Fibroblast of upper back skin (primary cell): ENCODE measurements at regions not wholly inside any gene's neighbourhood (a gene's known extent, or its start where the extent isn't known, plus 50 kb on each side); places are given as distances from the start of the nearest gene placed in this dataset.
"Not testable (repeated sequence)": the region's sequence is repeated elsewhere in the genome, so short reads cannot be mapped to it uniquely, and the experiment has no call there.

ENCODE experiments used
- DNase-seq: peaks from one replicate; pipeline ENCODE4 v3.0.0-alpha.2; 2013

DNA sequence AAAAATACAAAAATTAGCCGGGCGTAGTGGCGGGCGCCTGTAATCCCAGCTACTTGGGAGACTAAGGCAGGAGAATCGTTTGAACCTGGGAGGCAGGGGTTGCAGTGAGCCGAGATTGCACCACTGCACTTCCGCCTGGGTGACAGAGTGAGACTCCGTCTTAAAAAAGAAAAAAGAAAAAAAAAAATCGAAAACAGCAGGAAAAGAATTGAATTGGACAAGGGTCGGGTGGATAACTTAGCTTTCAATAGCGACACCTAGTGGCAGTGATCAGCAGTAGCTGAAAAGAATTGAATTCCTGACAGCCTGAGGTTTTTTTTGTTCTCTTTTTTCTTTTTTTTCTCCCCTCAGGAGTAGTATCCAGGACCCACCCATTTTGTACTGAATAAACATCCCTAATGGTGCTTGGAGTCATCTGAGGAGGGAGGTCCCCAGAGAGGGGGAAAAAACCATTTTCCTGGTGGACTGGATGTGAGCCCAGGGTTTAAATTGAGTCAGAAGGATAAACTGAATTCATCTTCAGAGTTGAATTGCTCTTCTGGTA lies 55.1 kb downstream of the CYCS start:
- DNase-seq, result peak; percentile 86

DNA sequence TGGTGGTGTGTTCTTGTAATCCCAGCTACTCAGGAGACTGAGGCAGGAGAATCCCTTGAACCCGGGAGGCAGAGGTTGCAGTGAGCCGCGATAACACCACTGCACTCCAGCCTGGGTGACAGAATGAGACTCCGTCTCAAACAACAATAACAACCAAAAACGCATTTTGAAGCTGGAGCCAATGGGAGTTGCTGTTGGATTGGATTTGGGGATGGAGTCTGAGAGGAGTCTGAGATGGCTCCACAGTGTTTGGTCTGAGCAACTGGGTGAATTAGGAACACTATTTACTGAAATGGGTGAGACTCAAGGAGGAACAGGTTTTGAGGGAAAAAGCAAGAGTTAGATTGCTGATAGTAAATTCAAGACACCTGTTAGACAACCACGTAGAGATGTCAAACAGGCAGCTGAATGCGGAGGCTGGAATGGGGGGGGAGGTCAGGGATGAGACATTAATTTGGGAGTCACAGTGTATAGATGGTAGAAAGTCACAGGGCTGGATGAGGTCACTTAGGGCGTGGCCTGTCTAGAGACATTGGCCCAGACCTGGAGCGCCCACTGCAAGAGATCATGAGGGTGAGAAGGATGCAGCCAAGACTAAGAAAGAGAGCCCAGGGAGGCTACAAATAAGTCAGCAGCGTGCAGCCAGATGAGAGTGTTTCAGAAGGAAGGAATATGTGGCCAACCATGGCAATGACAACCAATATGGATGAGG lies 56.4 kb downstream of the CYCS start:
- peak; percentile 9 for DNase-seq

DNA sequence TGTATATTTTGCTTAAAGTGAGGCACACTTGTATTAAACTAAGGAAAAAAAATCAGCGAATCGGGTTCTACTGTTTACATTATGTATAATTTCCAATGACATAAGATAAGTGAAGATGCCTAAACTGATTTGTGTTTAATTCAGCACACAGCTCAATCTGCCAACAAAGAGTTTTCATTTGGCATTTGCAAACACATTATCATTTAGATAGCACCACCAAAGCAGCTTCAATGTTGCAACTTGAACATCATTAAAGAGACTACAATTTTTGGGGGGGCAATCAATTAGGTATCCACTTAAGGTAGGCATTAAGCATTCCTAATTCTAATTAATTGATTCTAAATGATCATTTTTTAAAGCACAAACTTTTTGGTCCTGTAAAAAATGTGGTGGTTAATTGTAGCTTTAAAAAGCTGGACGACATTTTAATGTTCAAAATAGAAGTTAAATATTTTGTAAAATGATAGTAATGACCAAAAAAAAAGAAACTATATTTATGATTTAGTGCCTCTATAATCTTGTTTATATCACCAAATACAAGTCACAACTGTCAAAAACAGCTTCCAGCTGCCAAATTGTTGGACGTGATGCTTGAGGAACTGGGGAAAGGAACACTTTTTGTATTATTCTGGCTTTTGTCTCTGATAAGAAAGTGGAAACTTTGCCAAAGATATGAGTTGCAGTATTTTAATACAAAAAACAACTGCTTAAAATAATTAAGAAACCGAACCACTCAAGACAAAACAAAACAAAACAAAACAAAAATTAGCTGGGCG lies 57.1 kb downstream of the CYCS start:
- no peak for DNase-seq

DNA sequence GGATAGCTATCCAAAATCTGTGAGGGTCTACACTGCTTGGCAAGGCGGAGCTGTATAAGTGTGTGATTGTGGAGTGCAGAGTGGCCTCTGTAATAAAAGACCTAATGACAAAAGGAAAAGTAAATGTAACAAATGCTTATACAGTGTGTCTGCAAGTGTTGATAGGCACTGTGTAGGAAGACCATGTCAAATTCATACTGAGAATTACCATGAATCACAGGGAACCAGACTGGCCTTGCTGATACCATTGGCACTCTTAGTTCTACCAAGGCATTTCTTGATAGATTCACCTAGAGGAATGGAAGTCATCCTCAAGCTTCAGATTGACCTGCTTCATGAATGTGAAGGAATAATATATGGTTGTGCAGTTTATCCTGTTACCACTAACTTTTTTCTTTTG lies 58.8 kb downstream of the CYCS start:
- DNase-seq, result no peak

DNA sequence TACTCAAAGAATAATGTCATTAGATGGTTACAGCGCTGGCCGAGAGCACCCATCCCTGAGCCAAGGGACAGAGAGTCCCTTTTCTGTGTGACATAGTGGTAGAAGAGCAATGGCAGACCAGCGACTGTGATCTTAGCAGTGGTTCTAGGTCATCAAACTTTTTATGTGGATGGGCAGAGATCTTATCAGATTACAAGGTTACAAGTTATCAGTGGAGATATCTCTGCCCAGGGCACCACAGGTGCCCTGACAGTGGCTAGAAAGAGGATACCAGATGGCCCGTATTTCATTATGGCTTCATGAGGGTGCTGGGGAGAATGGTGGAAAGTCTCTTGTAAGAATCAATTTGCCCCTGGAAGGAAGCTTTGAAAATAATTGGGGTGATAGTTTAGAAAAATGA lies 62.7 kb downstream of the CYCS start:
- DNase-seq, result no peak

DNA sequence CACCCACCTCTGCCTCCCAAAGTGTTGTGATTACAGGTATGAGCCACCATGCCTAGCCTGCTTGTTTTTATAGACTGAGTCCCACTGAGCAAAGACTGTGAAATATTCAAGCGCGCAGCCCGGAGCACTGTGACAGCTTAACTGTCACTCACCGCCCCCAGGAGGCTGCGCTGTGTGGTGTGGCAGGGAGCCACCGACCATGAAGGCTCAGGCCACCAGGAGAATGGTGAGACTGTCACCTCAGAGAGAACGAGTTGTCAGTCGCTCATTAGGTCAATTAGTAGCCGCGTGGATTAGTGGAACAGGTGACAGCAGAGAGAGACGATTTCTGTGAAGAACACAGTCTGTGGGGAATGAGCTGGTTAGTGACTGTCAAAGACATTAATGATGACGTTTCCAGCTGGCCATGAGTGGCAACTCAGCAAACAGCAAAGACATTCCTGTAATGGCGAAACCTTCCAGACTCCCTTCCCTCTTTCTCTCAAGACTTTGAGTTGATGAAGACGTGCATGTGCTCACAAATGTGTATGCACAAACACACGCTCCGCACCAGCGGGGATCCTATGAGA lies 64.5 kb downstream of the CYCS start:
- DNase-seq, result no peak

DNA sequence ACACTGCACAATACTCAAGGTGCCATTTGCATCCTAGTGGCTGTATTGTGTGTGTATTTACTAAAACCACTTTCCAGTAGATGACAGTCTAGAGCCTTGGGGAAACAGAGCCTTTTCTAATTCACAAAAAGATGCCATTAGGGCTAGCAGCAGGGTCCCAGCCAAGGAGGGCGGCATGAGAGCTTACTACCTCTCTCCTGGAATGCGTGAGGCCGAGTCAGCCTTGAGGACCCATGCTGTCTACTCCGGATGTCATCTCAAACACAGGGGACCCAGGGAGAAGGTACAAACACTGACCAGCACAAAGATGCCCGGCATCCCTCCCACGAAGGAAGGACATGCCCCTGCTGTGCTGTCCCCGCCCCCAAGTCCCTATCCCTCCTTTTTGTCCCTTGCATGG lies 65.5 kb downstream of the CYCS start:
- DNase-seq, result no peak

DNA sequence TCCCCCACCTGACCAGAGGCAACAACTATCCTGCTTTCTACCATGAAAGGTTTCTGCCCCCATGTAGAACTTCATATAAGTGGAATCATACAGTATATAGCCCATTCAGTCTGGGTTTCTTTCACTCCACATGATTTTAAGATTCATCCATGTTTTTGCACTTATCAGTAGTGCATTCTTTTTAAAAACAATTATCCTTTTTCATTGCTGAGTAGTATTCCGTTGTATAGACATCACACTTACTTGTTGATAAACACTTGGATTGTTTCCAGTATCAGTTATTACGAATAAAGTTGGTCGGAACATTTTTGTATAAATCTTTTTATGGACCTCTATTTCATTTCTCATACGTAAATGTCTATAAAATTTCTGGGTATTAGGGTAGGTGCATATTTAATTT lies 68.7 kb downstream of the CYCS start:
- DNase-seq, result no peak

DNA sequence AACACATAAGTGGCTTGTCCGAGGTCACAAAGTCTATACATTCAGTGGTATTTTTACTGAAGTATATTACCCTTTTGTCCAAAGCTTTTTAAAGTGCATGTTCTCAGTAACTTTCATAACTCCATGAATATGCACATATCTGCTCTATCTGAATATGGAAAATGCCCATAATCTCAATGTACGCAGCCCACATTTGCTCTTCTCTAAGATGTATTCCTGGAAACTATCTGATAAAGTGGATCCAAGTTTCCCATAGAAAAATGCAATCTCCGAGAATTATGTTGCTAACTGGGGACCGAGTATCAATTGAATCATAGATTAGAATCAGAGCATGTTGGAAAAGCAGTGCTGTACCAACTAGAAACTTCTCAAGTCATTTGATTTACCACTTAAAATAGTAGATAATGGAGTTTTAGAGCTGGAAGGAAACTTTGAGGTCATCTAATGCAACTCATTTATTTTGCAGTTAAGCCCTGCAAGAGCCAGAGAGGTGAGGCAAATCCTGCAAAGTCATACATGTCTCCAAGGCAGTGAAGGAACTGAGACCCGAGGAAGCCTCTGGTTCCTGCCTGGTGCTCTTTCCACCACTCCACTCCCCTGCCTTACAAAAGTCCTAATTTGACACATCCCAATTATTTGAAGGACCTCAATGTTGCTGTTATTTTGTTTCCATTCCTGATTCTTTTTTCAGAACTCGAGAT lies 69.4 kb downstream of the CYCS start:
- DNase-seq, result no peak

DNA sequence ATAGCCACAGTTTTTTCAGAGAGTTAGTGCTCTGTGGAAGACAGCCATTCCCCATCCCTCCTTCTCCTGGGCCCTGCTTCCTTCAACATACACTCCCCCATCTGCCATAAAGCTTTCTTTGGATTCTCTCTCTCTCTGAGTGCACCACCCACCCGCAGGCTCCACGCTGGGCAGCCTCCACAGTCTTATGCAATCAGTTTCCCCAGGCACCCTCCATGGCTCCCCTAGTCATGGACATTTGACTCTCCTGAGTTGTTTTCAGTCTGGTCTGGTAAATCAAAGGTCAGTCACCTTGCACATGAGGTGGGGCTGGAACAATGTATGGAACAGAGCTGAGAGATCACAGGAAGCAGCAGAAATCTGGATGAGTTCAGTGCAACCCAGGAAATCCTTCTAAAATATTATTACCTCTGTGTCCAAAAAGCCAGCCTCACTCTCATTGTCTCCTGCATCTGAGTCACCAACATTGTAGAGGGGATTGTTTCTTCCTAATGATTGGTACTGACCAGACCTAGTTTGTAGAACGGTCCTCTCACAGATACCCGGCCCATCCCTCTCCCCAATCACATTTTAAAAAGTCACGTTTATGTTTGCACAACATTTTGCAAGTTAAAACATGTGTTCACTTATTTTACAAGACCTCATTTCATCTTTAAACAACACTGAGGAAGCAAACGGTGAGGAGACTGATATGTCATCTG lies 70.1 kb downstream of the CYCS start:
- DNase-seq, result no peak

DNA sequence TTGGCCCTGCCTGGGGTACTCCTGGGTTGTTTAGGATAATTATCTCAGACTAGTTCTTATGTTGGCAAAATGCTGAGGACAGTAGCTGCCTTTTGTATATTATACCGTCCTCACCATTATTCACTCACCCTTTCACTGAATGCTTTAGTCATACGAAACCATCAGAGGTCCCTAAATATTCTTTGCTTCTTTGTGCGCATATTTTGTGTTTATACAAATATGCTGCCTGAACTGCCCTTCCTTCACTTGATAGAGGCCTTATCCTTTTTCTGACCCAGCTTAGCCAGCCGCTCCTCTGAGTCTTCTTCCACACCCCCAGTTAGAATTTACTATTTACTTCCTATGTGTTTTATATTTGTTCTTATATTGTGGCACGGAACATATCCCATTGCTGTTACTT lies 70.2 kb upstream of the OSBPL3 start:
- DNase-seq, result no peak

DNA sequence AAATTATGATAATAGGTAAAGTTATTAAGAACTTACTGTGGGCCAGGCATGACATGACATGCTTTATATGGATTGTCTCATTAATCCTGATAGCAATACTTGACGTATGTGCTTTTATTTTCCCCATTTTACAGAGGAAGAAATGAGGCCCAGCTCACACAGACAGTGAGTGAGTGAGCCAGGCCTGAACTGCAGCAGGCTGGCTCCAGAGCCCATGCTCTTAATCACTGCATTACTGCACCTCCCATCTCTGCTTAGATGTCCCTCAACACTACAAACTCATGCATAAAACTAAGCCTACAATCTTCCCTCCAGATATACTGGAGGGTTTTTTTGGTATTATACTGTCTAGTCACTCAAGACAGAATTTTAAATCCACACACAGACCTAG lies 68.5 kb upstream of the OSBPL3 start:
- no peak for DNase-seq

DNA sequence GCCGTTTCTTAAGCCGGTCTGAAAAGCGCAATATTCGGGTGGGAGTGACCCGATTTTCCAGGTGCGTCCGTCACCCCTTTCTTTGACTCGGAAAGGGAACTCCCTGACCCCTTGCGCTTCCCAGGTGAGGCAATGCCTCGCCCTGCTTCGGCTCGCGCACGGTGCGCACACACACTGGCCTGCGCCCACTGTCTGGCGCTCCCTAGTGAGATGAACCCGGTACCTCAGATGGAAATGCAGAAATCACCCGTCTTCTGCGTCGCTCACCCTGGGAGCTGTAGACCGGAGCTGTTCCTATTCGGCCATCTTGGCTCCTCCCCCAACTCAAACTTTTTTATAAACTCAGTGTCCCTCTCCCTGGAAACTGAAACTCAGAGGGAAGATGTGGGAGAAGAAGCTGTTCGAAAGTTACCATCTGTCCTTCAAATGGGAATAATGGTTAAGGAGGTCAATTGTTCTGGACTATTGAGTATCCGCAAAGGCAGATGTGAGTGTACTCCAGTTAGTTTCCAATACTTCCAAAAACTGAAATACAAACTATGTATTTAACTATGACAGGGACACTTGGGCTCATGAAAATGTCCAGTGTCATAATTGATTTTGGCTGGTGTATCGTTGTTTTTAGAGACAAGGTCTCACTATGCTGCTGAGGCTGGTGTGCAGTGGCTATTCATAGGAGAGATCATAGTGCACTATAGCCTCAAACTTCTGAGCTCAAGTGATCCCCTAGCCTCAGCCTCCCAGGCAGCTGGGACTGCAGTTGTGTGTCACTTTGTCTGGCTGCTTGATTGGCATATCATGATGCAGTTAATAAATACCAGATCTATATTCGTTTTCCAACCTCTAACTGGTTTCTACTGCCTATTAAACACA lies 67.8 kb upstream of the OSBPL3 start:
- DNase-seq, result not testable (repeated sequence)

DNA sequence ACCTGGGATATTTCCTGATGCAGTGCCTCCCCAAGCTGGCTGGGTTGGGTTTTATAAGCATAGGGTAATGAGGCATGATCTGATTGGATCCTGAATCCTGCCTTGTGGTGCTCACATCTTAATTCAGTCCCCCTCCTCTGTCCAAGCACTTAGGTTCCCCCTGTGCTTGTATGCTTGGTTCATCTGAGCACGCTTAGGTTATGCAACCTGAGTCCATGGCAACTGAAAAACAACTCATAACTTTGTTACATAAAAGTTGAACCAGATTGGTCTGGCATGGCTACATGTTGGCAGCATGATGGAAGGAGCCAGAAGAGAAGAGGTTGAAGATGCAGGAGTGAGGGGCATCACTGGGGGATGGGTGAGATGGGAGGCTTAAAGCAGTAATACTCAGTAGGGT lies 57.3 kb upstream of the OSBPL3 start:
- DNase-seq, result no peak

DNA sequence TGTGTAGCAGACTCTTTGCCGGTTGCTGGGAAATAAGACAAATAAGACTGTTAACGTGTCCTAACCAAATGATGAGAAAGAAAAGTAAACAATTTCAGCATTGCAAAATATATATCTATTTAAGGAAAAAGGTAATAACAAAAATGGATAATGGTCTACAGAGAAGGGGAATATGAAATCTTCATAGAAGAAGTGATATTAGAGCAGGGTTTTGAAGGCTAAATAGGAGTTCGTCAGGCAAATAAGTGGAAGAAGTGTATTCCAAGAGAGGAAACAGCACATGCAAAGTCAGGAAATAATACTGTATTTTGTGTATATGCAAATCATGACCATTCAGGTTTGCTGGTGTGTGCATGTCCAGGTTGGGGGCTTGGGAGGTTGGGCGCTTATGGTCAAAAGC lies 55.3 kb upstream of the OSBPL3 start:
- DNase-seq, result no peak

DNA sequence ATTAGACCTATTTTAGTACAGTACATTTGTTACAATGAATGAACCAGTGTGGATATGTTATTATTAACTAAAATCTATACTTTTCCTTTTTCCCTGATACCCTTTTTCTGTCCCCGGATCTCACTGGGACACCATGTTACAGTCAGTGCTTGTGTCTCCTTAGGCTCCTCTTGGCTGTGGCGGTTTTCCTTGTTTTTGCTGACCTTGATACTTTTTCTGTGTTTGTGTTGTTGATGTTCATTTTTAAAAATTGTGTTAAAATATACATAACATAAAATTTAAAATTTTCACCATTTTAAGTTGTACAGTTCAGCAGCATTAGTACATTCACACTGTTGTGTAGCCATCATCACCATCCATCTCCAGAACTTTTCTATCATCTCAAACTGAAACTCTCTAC lies 54.2 kb upstream of the OSBPL3 start:
- no peak for DNase-seq

DNA sequence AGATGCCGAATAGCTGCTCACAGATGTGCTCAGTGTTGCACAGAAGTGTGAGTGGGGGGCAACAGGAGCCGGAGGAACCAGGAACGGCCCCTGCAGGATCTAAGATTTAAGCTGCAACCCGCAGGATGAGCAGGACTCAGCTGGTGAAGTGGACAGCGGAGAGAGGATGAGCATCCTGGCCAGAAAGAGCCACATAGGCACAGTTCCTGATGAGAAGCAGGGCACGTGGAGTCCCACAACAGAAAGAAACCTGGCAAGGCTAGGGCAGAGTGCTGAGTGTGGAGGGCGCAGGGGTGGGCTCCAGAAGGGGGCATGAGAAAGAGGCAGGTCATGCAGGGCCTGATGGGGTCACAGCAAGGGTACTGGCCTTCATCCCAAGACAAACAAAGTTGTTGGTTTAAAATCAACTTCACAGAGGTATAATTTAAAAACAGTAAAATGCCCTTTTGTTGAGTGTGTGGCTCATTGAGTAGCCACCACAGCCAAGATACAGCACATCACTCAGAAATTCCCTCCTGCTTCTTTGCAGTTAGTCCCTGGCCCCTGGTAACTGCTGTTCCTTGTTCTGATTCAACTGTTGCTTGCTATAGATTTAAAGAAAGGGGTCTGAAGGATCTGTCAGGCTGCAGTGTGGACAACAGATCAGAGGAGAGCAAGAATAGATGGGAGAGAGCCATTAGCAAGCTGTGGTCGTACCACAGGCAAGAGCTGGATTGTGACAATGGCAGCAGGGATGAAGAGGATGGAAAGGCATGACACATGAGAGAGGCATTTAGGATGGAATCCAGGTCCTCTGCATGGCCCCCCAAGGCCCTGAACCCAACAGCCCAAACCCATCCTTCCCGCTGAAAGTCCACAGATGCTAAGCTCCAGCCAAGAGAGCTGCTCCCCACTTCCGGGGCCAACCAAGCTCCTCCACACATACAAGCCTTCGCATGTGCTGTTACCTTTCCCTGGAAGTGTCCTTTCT lies 53.1 kb upstream of the OSBPL3 start:
- DNase-seq, result peak; percentile 28

DNA sequence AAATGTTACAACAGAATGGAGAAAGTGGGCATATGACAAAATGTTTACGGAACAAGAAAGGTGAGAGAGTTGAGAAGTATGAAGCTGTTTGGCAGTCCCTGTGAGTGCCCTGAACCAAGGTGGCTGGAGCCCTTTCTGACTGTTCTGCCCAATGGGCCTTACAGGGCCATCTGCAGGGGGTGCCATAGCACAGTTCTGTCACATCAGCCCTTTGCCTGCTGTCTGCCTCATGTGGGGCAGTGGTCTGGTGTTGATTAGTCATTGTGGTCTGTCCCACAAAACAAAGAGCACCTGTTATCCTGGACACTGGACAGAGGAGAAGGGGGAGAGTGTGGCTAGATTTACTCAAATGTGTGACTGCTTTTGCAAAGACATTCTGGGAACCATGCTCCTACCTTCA lies 51.5 kb upstream of the OSBPL3 start:
- DNase-seq, result no peak

DNA sequence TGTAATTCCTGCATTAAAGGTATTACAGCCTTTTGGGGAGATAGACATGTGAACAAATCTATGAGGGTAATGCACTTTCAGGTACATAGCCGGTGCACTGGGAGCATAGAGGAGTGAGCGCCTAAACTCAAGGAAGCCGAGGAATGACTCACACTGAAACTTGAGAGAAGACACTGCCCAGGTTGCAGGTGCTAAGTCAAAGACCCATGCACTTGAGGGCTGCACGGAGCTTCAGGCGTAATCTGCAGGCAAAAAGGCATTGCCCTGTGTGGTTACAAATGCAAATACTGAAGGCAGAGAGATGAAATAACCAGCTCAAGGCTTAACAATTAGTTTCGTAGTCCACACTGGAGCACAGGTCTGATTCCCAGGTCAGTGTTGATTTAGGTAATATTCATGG lies 51.0 kb upstream of the OSBPL3 start:
- DNase-seq, result no peak
